Activated CD4-positive, alpha-beta T cell treated with anti-CD3 and anti-CD28 coated beads, Interleukin-2, Interleukin-6, amounts not matched to agents 100 ng/mL and 50 ng/mL, durations not matched to agents 16 hours and 8 hours (primary cell): ENCODE measurements at regions not wholly inside any gene's neighbourhood (a gene's known extent, or its start where the extent isn't known, plus 50 kb on each side); places are given as distances from the start of the nearest gene placed in this dataset.

ENCODE experiments used
- DNase-seq: peaks from one replicate; pipeline ENCODE4 v3.0.0-alpha.2; 2020

GRCh38 chr11:116096272-116096995, 592.2 kb upstream of the CADM1 start:
- DNase-seq: no peak

GRCh38 chr11:116093481-116094270, 589.5 kb upstream of the CADM1 start:
- DNase-seq: no peak

GRCh38 chr11:116093065-116093464, 588.9 kb upstream of the CADM1 start:
- no peak for DNase-seq

- DNase-seq: no peak
Observed at GRCh38 chr11:116086426-116086825, 582.2 kb upstream of the CADM1 start.

GRCh38 chr11:116085031-116085635, 580.9 kb upstream of the CADM1 start:
- no peak for DNase-seq

DNA sequence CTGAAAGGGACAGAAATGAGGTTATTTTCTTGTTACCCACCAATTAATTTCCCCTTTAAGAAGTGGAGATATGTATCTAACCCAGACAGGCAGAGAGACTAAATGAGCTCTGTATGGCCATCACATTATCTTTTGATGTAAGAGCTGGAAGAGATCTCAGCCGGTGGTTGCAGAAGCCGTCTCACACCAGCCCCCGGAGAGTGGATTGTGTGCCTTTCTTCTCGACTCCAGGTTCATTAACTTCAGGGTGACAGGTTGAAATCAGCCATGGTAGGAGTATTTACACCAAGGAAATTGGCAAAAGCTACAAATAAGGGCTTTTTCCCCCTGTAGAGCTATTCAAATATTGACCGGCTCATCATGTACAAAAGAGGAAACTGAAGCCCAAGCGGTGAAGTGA, 580.3 kb upstream of the CADM1 start:
- DNase-seq: no peak

DNA sequence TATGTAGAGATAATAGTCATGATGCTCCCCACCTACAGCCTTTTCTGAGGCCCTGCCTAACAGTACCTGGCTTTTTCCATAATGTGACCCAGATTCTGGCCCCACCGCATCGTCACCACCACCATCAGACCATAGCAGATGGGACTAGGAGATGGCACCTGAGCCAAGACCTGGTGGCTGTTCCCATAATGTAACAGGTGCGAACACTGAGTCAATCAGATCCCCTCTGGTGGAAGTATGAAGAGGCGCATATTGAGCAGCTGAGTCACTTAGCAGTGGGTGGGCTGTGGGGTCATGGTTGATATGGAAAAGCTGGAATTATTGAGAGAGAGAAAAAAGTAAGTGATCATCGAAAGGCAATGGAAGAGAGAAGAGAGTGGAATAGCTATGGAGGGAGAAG, 578.0 kb upstream of the CADM1 start:
- DNase-seq: no peak

- DNase-seq: no peak
Observed at GRCh38 chr11:116079580-116079979, 575.4 kb upstream of the CADM1 start.

- DNase-seq: peak; percentile 1
Observed at GRCh38 chr11:116078101-116078591, 573.9 kb upstream of the CADM1 start.

- DNase-seq: no peak
Observed at GRCh38 chr11:116077092-116077491, 572.9 kb upstream of the CADM1 start.

GRCh38 chr11:116073854-116074837, 569.9 kb upstream of the CADM1 start:
- DNase-seq: peak; percentile 36

GRCh38 chr11:116072601-116073410, 568.6 kb upstream of the CADM1 start:
- peak; percentile 1 for DNase-seq

DNA sequence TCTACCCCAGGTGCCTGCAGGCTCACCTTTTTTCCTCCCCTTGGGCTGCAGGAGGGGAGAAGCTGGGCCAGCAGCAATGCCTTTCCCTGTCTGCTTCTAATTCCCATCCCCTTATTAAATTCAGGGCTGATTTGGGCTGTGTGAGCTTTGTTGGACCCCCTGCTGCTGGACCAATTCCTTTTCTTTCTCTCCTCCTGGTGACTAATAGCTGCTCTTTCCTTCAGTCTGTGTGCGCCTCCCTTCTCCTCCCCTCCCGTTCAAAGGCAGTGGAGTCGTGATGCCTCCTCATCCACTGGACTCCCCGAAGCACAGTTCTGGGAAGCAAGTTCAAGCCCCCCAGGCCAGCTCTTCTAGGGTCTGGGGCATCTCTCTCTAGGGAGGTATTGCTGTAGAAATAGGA, 567.9 kb upstream of the CADM1 start:
- no peak for DNase-seq

DNA sequence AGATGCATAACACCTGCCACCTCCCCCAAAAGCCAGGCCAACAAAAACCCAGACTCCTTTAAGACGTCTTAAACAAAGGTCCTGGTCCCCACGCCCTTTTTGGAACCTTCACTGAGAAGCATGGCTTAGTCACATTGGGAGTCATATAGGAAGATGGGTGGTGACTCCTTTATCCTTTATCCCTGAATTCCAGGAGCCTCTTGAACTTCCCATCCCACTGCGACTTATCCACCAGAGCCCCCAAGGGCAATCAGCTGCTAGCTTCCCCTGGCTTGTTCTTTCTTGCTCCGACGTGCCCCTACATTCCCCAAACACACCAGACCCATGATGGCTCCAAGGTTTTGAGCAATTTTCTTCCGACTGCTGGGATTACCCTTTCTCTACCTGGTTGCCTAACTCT, 567.0 kb upstream of the CADM1 start:
- DNase-seq: no peak

DNA sequence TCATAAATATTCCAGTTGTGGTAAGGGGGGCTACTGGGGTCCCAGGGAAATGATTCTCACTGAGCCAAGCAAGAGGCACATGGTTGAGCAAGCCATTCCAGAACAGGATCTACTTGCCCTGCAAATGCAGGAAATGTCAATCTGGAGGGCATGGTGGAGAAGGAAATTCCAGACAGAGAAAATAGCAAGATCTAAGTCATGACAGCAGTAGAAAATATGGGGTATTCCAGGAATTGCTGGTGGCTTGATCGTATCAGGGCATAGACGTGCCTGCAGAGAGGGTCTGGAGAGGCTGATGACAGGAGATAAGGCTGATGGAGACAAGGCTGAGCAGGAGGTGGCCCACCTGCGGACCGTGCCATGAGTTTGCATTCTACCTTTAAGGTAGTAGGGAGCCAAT, 566.3 kb upstream of the CADM1 start:
- DNase-seq: no peak

DNA sequence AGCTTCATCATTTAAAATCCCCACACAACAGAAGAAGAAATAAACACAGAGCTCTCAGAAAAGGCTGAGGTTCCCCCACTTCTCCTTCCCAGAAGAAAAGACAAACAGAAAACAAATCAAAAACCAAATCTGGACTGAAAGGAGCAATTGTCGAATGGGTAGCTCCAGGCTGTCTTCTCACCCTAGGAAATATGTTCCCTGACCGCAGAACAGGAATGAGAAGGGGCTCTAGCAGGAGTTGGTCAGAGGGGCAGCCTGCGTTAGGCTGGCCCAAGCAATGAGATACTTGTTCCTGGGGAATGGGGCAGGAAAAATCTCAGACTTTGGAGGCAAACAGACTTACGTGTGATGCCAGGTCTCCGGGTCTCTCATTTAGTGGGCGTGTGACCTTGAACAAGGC, 562.6 kb upstream of the CADM1 start:
- DNase-seq: no peak

DNA sequence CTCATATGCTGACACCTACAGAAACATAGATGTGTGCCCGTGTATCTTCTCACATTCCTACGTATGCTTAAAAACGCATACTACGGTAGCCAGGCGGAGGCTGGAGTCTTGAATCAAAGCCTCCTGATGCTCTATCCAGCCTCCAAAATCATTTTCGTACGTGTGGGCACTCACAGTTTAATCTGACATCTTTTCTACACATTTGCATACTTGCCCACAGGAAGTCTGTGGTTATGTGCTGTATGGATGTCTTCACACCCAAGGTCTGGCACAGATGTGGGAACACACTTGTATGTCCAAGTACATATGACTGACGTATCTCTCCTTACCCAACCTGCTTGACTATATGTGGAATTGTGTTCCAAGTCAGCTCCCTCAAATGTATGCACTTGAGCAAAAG, 561.8 kb upstream of the CADM1 start:
- DNase-seq: no peak

GRCh38 chr11:116065191-116065895, 561.1 kb upstream of the CADM1 start:
- DNase-seq: no peak

GRCh38 chr11:116062490-116063171, 558.4 kb upstream of the CADM1 start:
- no peak for DNase-seq

DNA sequence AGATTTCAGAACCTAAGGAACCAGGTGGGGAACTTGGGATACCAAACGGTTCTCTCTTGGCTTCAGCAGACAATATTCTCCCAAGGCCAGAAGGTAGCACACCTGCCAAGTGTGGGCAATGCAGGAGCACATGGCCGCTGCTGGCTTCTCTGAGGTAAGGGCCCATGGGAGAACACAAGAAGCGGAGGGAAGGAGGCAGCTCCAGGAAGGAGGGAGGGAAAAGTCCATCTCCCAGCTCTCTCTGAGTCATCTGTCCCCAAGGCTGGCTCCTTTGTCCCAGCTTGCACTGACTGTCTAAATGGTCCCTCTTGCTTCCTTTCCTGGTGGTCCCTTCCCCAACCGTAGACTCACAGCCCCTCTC, 557.9 kb upstream of the CADM1 start:
- no peak for DNase-seq

GRCh38 chr11:116061322-116061721, 557.1 kb upstream of the CADM1 start:
- no peak for DNase-seq
